ENCODE measurements at regions not wholly inside any gene's neighbourhood (a gene's known extent, or its start where the extent isn't known, plus 50 kb on each side); places are given as distances from the start of the nearest gene placed in this dataset.
"Not testable (repeated sequence)": the region's sequence is repeated elsewhere in the genome, so short reads cannot be mapped to it uniquely, and the experiment has no call there.

DNA sequence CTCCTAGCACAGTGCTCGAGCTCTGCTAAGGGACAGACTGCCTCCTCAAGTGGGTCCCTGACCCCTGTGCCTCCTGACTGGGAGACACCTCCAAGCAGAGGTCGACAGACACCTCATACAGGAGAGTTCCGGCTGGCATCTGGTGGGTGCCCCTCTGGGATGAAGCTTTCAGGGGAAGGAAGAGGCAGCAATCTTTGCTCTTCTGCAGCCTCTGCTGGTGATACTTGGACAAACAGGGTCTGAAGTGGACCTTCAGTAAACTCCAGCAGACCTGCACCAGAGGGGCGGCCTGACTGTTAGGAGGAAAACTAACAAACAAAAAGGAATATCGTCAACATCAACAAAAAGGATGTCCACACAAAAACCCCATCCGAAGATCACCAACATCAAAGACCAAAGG lies 60.6 kb upstream of the DCN start:
- not testable (repeated sequence) for H3K4me1 Mint-ChIP-seq; DNase-seq; H3K4me3 Mint-ChIP-seq; ATAC-seq; H3K36me3 Mint-ChIP-seq (ENCODE audit: low read depth); H3K27ac Mint-ChIP-seq; H3K9me3 Mint-ChIP-seq; H3K27me3 Mint-ChIP-seq

GRCh38 chr12:91241756-91242155 lies 59.1 kb upstream of the DCN start:
- no peak overlapping the region for H3K27ac Mint-ChIP-seq
- ATAC-seq = no peak
- H3K4me1 Mint-ChIP-seq = no peaks in the 10 kb centered on the region
- H3K36me3 Mint-ChIP-seq (ENCODE audit: low read depth) = no peaks in the 10 kb centered on the region
- no peak for DNase-seq
- peaks cover 6% of the 10 kb centered on the region for H3K9me3 Mint-ChIP-seq
- H3K4me3 Mint-ChIP-seq = no peak overlapping the region
- H3K27me3 Mint-ChIP-seq = no peaks in the 10 kb centered on the region

- peaks cover 6% of the 10 kb centered on the region for H3K9me3 Mint-ChIP-seq
- H3K27ac Mint-ChIP-seq = no peak overlapping the region
- DNase-seq = no peak
- H3K27me3 Mint-ChIP-seq = no peaks in the 10 kb centered on the region
- no peak for ATAC-seq
- H3K4me1 Mint-ChIP-seq = no peaks in the 10 kb centered on the region
- H3K36me3 Mint-ChIP-seq (ENCODE audit: low read depth) = no peaks in the 10 kb centered on the region
- no peak overlapping the region for H3K4me3 Mint-ChIP-seq
These were observed 57.9 kb upstream of the DCN start for GRCh38 chr12:91240386-91241095.

- Mint-ChIP-seq H3K36me3 (ENCODE audit: low read depth) (no peaks in the 10 kb centered on the region), H3K9me3 (peaks cover 6% of the 10 kb centered on the region), H3K4me3 (no peak overlapping the region), H3K27me3 (no peaks in the 10 kb centered on the region), H3K4me1 (no peaks in the 10 kb centered on the region), H3K27ac (no peak overlapping the region)
- DNase-seq (no peak), ATAC-seq (no peak)
These were observed 56.9 kb upstream of the DCN start for GRCh38 chr12:91239481-91239880.
